Kidney epithelial cell (primary cell): ENCODE measurements at regions not wholly inside any gene's neighbourhood (a gene's known extent, or its start where the extent isn't known, plus 50 kb on each side); places are given as distances from the start of the nearest gene placed in this dataset.

ENCODE experiments used
- DNase-seq: peaks from one replicate; pipeline ENCODE4 v3.0.0-alpha.2; 2010; ENCODE audit warnings: low read depth
- H3K27me3 ChIP-seq: 2 replicates; pipeline ENCODE4 v1.6.0; 2011; ENCODE audit warnings: low read length; ENCODE audit not compliant: control insufficient read depth, insufficient read depth
- H3K36me3 ChIP-seq: 2 replicates; pipeline ENCODE4 v1.5.1; 2011; ENCODE audit warnings: low read length; ENCODE audit not compliant: control insufficient read depth, insufficient read depth
- H3K4me3 ChIP-seq: 2 replicates; pipeline ENCODE4 v1.5.1; 2011; ENCODE audit warnings: low read depth, mild to moderate bottlenecking, control low read depth, low read length
- CTCF ChIP-seq: IDR thresholded peaks from 2 replicates; pipeline ENCODE4 v1.5.1; 2011; ENCODE audit warnings: mild to moderate bottlenecking, moderate library complexity, low read length, control low read depth, inconsistent platforms; ENCODE audit not compliant: insufficient read depth, poor library complexity, severe bottlenecking

GRCh38 chr13:102510072-102510471 lies 86.7 kb upstream of the TPP2 start:
- no peak overlapping the region for H3K4me3 ChIP-seq
- no peak for TF ChIP-seq CTCF
- DNase-seq = no peak
- no peaks in the 10 kb centered on the region for H3K36me3 ChIP-seq
- no peaks in the 10 kb centered on the region for H3K27me3 ChIP-seq

GRCh38 chr13:102508411-102508810 lies 88.4 kb upstream of the TPP2 start:
- H3K27me3 ChIP-seq = no peaks in the 10 kb centered on the region

GRCh38 chr13:102504002-102504401 lies 92.8 kb upstream of the TPP2 start:
- no peak for DNase-seq
- no peak overlapping the region for H3K4me3 ChIP-seq
- no peaks in the 10 kb centered on the region for H3K27me3 ChIP-seq
- no peak for TF ChIP-seq CTCF
- no peaks in the 10 kb centered on the region for H3K36me3 ChIP-seq

More at GRCh38 chr13:102508411-102508810, 88.4 kb upstream of the TPP2 start:
- no peak for DNase-seq
- no peak overlapping the region for H3K4me3 ChIP-seq
- TF ChIP-seq CTCF = no peak
- no peaks in the 10 kb centered on the region for H3K36me3 ChIP-seq

GRCh38 chr13:102495663-102496062 lies 93.8 kb upstream of the FGF14 start:
- H3K36me3 ChIP-seq = no peaks in the 10 kb centered on the region
- no peak for DNase-seq
- TF ChIP-seq CTCF = no peak
- H3K27me3 ChIP-seq = no peaks in the 10 kb centered on the region
- H3K4me3 ChIP-seq = no peak overlapping the region

GRCh38 chr13:102487330-102487729 lies 85.5 kb upstream of the FGF14 start:
- no peak for DNase-seq

More at GRCh38 chr13:102487330-102487729, 85.5 kb upstream of the FGF14 start:
- no peak overlapping the region for H3K4me3 ChIP-seq
- no peaks in the 10 kb centered on the region for H3K36me3 ChIP-seq
- H3K27me3 ChIP-seq = no peaks in the 10 kb centered on the region
- TF ChIP-seq CTCF = no peak
